Kidney glomerular epithelial cell (primary cell): ENCODE measurements at regions not wholly inside any gene's neighbourhood (a gene's known extent, or its start where the extent isn't known, plus 50 kb on each side); places are given as distances from the start of the nearest gene placed in this dataset.
A peak's percentile ranks its signal among the peaks of the same experiment; 100 is the strongest.
"Not testable (repeated sequence)": the region's sequence is repeated elsewhere in the genome, so short reads cannot be mapped to it uniquely, and the experiment has no call there.

ENCODE experiments used
- DNase-seq: peaks from one replicate; lab custom pipeline; 2025; lab: John Stamatoyannopoulos, UW

- no peak for DNase-seq
Measured at GRCh38 chr15:26126070-26126469, 262.9 kb upstream of the ATP10A start.

- DNase-seq: no peak
Measured at GRCh38 chr15:26125664-26126063, 262.5 kb upstream of the ATP10A start.

GRCh38 chr15:26119322-26119721, 256.2 kb upstream of the ATP10A start:
- no peak for DNase-seq

- no peak for DNase-seq
Measured at GRCh38 chr15:26115229-26115943, 252.3 kb upstream of the ATP10A start.

- DNase-seq: not testable (repeated sequence)
Measured at GRCh38 chr15:26114128-26114527, 251.0 kb upstream of the ATP10A start.

GRCh38 chr15:26113296-26113695, 250.2 kb upstream of the ATP10A start:
- DNase-seq: no peak

GRCh38 chr15:26109203-26109602, 246.1 kb upstream of the ATP10A start:
- DNase-seq: no peak

GRCh38 chr15:26106556-26106955, 243.4 kb upstream of the ATP10A start:
- DNase-seq: no peak

GRCh38 chr15:26103002-26103404, 239.9 kb upstream of the ATP10A start:
- DNase-seq: no peak

- DNase-seq: no peak
Measured at GRCh38 chr15:26102365-26102764, 239.2 kb upstream of the ATP10A start.

- no peak for DNase-seq
Measured at GRCh38 chr15:26101443-26101842, 238.3 kb upstream of the ATP10A start.

- no peak for DNase-seq
Measured at GRCh38 chr15:26098801-26099200, 235.7 kb upstream of the ATP10A start.

GRCh38 chr15:26097216-26097615, 234.1 kb upstream of the ATP10A start:
- DNase-seq: no peak

- no peak for DNase-seq
Measured at GRCh38 chr15:26096581-26096980, 233.5 kb upstream of the ATP10A start.

GRCh38 chr15:26095710-26096330, 232.7 kb upstream of the ATP10A start:
- no peak for DNase-seq

GRCh38 chr15:26091184-26091583, 228.1 kb upstream of the ATP10A start:
- no peak for DNase-seq

- no peak for DNase-seq
Measured at GRCh38 chr15:26087881-26088280, 224.8 kb upstream of the ATP10A start.

- peak; percentile 21 for DNase-seq
Measured at GRCh38 chr15:26087395-26087794, 224.3 kb upstream of the ATP10A start.

GRCh38 chr15:26084771-26085170, 221.6 kb upstream of the ATP10A start:
- DNase-seq: no peak

GRCh38 chr15:26083896-26084295, 220.8 kb upstream of the ATP10A start:
- no peak for DNase-seq

- DNase-seq: no peak
Measured at GRCh38 chr15:26083457-26083856, 220.3 kb upstream of the ATP10A start.

GRCh38 chr15:26082221-26083109, 219.3 kb upstream of the ATP10A start:
- DNase-seq: peak; percentile 97

- no peak for DNase-seq
Measured at GRCh38 chr15:26081758-26082220, 218.7 kb upstream of the ATP10A start.
